NCI-H748 treated with DMSO at 0.1 percent for 48 hours (cell line): ENCODE measurements at regions not wholly inside any gene's neighbourhood (a gene's known extent, or its start where the extent isn't known, plus 50 kb on each side); places are given as distances from the start of the nearest gene placed in this dataset.

Experiments
- DNase-seq: peaks from one replicate; lab custom pipeline; 2025; lab: John Stamatoyannopoulos, UW

DNA sequence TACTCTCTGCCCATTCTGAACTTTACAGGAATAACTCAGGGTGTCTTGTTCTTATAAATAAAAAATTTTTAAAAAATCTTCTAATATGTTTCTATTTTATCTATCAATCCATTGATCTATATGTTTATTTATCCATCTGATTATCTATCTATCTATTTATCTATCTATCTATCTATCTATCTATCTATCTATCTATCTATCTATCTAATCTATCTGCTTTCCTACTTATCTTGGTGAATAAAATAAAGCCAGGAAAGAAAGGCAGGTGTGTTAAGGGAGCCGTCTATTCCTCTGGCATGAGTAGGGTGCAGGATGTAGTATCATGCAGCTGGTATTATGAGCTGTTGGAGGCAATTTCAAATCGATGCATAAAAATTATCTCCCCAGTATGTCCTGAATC lies 153.0 kb downstream of the FOXA2 start:
- DNase-seq = no peak

DNA sequence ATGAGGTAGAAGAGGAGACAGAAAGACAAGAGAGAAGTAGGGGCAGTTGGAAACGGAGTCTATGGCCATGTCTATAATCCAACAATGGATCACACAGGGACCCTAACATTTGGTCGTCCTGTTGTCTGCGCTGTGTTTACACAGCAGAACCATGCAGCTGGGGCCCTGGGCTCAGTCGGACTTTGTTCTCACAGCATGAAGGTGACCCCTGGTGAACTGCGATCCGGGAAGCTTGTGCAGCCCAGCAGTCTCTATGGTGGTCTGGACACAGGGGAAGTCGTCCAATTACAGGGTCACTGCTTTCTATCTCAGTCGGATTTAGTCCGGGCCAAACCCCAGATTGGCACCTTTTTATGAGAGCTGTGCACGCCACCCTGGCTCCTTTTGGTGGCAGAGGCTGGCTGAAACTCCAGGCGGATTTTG lies 153.6 kb downstream of the FOXA2 start:
- peak; percentile 69 for DNase-seq

DNA sequence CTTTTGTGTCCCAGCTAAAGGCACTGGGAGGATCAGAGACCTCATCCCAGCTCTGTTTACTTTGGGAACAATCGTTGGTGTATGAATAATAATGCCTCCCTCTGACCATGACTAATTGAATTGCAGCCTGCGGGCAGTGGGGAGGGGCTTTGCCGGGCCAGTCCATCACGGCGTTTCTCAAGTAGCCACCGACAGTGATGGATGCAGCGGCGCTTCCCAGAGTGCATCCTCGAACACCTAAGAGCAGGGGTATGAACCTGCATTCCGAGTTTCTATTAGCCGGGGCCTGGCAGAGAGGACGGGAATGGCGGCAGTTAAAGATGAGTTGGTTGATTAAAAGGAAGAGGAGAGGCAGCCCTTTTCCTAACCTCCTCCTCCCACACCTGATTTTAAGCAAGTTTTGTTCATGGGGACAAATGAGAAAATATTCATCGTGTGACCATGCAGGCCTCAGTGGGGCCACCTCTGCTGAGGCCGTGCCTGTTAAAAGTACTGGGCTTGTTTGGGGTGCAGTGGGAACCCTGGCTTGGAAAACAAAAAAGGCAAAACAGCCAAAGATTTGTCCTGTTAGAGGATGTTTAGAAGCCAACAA lies 154.1 kb downstream of the FOXA2 start:
- DNase-seq = peak; percentile 96

- no peak for DNase-seq
Measured at GRCh38 chr20:22429175-22430153, 154.9 kb downstream of the FOXA2 start.

- DNase-seq = no peak
Measured at GRCh38 chr20:22428051-22428450, 156.3 kb downstream of the FOXA2 start.

DNA sequence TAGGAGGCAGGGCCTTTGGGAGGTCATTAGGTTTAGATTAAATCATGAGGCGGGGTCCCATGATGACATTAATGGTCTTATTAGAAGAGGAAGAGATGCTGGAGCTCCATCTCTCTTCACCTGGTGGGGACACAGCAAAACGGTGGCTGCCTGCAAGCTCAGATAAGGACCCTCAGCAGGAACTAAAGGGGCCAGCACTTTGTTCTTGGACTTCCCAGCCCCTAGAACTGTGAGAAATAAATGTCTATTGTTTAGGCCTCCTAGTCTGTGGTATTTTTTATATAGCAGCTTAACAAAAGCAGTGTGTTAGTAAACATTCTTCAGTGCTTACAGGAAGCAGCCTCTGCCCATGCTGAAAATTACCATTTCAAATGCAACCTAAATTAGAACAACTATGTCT lies 157.6 kb downstream of the FOXA2 start:
- DNase-seq = no peak

GRCh38 chr20:22425344-22426295 lies 158.8 kb downstream of the FOXA2 start:
- DNase-seq = no peak

DNA sequence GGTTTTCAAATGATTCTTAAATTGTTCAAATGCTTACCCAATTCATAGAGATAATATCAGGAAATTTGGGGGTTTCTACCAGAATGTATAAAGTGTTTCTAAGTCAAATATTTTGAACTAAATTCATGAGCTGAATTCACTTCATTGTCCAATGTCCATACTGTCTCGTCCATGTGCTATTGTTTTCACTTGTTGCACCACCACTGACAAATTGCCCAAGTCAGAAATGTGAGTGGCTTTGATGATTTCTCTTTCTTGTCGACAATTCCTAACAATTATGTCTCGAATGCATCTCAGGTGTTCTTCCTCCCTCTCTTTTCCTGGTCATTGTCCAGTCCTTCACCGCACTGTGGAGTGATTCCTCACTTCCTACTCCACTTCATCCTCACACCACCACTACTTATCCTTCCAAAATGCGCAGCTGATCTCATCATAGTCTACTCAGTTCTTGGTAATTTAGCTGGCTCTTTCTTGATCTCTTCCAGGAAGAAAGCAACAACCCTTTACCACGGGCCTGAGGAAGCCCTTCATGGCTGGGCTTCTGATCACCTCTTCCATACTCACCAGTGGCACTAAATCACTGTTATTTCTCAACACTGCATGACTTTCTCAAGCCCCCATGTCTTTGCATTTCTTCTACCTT lies 161.1 kb downstream of the FOXA2 start:
- no peak for DNase-seq

GRCh38 chr20:22420116-22420598 lies 164.2 kb downstream of the FOXA2 start:
- no peak for DNase-seq

DNA sequence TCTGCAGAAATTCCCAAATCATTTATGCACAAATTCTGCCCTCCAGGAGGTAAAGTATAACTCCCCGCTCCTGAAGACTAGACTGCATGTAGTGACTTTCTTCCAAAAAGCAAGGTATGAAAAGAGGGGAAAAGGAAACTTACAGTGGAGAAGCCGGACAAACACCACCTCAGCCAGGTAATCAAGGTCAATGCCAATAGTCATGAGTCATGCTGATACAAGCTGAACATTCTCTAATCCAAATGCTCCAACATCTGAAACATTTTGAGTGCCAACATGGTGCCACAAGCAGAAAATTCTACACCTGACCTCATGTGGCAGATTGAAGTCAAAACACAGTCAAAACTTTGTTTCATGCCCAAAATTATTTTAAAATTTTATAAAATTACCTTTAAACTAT lies 165.6 kb downstream of the FOXA2 start:
- no peak for DNase-seq

DNA sequence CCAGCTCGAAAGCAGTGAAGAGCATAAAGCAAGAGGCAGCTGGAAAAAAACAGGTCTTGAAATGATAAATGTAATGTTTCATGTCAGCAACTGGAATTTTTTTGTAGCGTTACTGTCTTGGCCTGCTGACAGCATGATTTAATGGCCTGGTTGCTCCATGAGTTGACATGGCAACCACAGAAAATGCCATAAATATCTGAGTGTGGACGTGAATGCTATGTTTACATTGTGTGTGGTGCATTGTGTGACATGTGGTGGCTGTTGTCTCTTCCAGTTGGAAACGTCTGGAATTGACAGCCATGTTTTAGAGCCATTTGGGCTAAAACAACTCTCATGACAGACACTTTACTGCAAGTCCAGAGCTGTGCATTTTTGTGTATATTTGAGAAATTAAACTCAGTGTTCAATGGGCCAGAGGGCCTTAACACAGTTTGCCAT lies 170.0 kb downstream of the FOXA2 start:
- peak; percentile 74 for DNase-seq

GRCh38 chr20:22412977-22413868 lies 171.1 kb downstream of the FOXA2 start:
- DNase-seq = no peak

GRCh38 chr20:22411627-22412450 lies 172.5 kb downstream of the FOXA2 start:
- DNase-seq = no peak

GRCh38 chr20:22411286-22411626 lies 173.1 kb downstream of the FOXA2 start:
- no peak for DNase-seq

DNA sequence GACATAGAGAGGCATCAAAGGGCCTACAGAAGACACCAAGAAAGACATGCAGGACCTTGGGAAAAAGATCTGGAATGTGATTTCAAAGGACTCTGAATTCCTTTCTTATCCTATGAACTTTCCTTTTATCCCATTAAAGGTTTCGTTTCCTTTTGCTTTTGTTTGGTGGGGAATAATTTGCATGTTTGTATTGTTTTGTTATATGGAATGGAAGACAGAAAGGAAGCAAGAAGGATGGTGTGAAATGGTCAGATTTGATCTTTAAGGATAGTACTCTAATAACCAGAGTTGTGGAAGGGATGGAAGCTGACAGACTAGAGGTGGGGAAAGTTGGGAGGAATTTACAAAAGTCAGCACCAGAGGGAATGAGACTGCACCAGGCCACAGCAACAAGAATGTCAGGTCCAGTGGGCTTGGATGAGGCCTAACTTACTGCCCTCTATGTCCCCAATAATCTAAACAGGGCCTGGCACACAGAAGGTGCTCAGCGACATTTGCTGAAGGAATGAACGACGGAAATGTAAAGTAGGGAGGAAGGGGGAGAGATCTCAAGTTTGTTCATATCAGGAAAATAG lies 173.7 kb downstream of the FOXA2 start:
- DNase-seq = no peak

DNA sequence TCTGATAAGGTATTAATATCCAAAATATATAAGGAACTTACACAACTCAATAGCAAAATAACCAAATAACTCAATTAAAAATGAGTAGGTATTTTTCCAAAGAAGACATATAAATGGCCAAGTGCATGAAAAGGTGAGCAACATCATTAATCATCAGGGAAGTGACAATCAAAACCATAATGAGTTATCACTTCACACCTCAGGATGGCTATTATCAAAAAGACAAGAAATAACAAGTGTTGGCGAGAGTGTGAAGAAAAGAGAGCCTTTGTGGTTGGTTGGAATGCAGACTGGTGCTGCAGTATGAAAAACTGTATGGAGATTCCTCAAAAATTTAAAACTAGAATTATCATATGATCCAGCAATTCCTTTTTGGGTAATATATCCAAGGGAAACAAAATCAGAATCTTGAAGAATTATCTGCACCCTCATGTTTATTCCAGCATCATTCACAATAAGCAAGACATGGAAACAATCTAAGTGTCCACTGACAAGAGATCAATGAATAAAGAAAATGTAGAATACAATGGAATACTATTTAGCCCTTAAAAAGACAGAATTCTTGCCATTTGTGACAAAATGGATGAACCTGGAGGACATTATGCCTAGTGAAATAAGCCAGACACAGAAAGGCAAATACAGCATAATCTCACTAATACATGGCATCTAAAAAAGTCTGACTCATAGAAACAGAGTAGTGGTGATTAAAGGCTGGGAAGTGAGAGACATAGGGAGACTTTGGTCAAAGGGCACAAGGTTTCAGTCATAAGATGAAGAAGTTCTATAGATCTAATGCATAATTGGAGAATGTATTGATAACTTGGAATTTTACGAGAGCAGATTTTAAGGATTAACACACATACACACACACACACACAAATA lies 175.6 kb downstream of the FOXA2 start:
- no peak for DNase-seq

DNA sequence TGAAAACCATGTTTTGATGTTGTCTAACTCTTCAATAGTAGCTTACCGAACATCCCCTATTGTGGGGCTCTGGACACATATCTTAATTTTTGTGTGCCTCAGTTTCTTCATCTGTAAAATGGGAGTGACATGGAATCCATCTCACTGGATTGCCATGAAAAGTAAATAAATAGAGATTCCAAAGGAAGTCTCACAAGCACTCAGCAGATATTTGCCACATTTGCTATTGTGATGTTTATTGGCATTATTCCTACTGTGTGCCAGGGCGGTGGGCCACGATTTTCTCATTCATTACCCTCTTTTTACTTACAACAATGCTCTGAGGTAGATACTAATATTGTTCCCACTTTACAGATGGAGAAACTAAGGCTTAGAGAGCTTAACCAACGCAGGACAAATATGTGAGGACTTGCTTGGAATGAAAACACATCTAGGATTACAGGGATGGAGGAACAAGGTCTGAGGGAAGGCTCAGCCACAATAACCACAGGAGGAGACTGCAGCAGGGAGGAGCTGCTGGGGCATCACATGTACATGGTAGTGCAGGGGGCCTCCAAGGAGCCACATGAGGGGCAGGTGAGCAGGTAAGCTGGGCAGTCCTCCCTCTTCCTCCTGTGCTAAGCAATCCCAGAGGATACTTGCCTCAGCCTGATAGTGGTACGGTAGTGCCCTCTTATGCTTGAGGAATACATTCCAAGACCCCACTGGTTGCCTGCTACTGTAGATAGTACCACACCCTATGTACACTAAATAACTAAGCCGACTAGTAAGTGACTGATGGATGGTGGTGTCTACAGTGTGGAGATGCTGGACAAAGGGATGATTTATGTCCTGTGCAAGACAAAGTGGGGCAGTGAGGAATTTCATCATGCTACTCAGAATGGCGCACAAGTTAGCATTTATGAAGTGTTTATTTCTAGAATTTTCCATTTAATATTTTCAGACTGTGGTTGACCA lies 176.9 kb downstream of the FOXA2 start:
- DNase-seq = no peak
